ENCODE measurements at regions not wholly inside any gene's neighbourhood (a gene's known extent, or its start where the extent isn't known, plus 50 kb on each side); places are given as distances from the start of the nearest gene placed in this dataset.

- Histone ChIP-seq H3K4me3 (no peak overlapping the region), H3K4me1 (no peaks in the 10 kb centered on the region), H3K9me3 (peaks cover 13% of the 10 kb centered on the region), H3K36me3 (ENCODE audit: insufficient read depth in 1 of 2, low read depth in 1 of 2) (no peaks in the 10 kb centered on the region), H3K27ac (no peak overlapping the region), H3K27me3 (ENCODE audit: insufficient read depth in 3 of 3, low read length in 2 of 3) (no peaks in the 10 kb centered on the region)
- intact Hi-C loops (cut with DNase I), result no loop called here
- 82 to 93% (median 84%) methylated on average over 1 of the region's 1 CpG for WGBS, 3 donors
- TF ChIP-seq CTCF (IDR thresholded peaks at IDR 0.05), result no peak
- ATAC-seq, result no peak
- DNase-seq, result no peak
These were observed 53.8 kb upstream of the SNCAIP start for GRCh38 chr5:122258241-122258640.

DNA sequence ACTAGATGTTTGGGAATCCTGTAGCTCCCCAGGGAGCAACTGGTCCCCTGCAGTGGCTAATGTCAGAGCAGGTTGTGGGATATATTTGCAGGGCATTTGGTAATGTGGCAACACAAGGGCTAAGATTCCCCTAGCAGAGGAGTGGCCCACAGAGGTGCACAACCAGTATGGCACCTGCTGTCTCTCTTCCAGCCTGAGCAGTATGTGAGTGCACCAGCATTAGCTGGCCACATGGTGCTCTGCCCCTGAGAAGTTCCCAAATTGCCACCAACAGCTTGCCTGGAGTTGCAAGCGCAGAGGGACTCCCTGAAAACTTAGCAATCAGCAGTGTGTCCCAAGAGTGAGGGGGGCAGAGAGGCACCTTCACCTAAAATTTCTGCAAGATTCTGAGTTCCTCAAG lies 53.2 kb upstream of the SNCAIP start:
- Histone ChIP-seq H3K9me3 (peaks cover 13% of the 10 kb centered on the region), H3K27me3 (ENCODE audit: insufficient read depth in 3 of 3, low read length in 2 of 3) (no peaks in the 10 kb centered on the region), H3K4me3 (no peak overlapping the region), H3K36me3 (ENCODE audit: insufficient read depth in 1 of 2, low read depth in 1 of 2) (no peaks in the 10 kb centered on the region), H3K27ac (no peak overlapping the region), H3K4me1 (no peaks in the 10 kb centered on the region)
- WGBS, 3 donors, result 91 to 100% (median 98%) methylated on average over 1 of the region's 1 CpG
- no peak for TF ChIP-seq CTCF (IDR thresholded peaks at IDR 0.05)
- intact Hi-C loops (cut with DNase I), result no loop called here
- ATAC-seq, result no peak
- no peak for DNase-seq

DNA sequence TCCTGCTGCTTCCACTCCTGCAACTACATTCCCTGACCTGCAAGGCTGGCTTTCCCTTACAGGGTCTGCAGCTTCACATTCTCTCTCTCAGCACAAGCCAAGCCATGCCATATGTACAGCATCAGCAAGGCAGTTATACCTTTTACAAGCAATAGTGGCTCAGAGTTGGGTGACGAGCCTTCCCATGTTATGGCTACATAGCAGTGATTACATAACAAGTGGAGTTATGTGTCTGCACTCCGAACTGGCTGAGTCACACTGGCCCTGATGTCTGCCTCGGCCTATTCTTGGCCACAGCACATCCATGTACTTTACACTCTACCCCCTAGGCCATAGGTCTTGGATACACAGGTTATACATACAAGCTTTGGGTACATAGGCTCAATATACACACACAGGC lies 52.0 kb upstream of the SNCAIP start:
- Histone ChIP-seq H3K9me3 (peaks cover 13% of the 10 kb centered on the region), H3K27ac (no peak overlapping the region), H3K36me3 (ENCODE audit: insufficient read depth in 1 of 2, low read depth in 1 of 2) (no peaks in the 10 kb centered on the region), H3K4me3 (no peak overlapping the region), H3K27me3 (ENCODE audit: insufficient read depth in 3 of 3, low read length in 2 of 3) (no peaks in the 10 kb centered on the region), H3K4me1 (no peaks in the 10 kb centered on the region)
- intact Hi-C loops (cut with DNase I), result no loop called here
- peak in 1 of 4 donors; percentile 44 for ATAC-seq
- WGBS, 3 donors, result 63 to 80% (median 65%) methylated on average over 3 of the region's 3 CpGs
- no peak for DNase-seq
- TF ChIP-seq CTCF (IDR thresholded peaks at IDR 0.05), result no peak

- ATAC-seq (no peak), DNase-seq (no peak)
- peaks cover 6% of the 10 kb centered on the region for H3K9me3 ChIP-seq
- H3K27ac ChIP-seq, result no peak overlapping the region
- no peaks in the 10 kb centered on the region for H3K4me1 ChIP-seq
- intact Hi-C loops (cut with DNase I), result no loop called here
- TF ChIP-seq CTCF (IDR thresholded peaks at IDR 0.05), result no peak
- WGBS, 3 donors, result 47 to 57% (median 48%) methylated on average over 1 of the region's 1 CpG
- no peak overlapping the region for H3K4me3 ChIP-seq
- no peaks in the 10 kb centered on the region for H3K36me3 ChIP-seq (ENCODE audit: insufficient read depth in 1 of 2, low read depth in 1 of 2)
- no peaks in the 10 kb centered on the region for H3K27me3 ChIP-seq (ENCODE audit: insufficient read depth in 3 of 3, low read length in 2 of 3)
These were observed 49.9 kb upstream of the SNCAIP start for GRCh38 chr5:122262103-122262502.
